GM23338 (cell line): ENCODE measurements at regions not wholly inside any gene's neighbourhood (a gene's known extent, or its start where the extent isn't known, plus 50 kb on each side); places are given as distances from the start of the nearest gene placed in this dataset.

Source experiments
- CREB1 ChIP-seq: fragments of 250-450 bp; sonication (Bioruptor Pico); IDR thresholded peaks from 2 replicates; pipeline ENCODE4 v1.5.0; 2020; ENCODE audit warnings: low read depth, mild to moderate bottlenecking, moderate library complexity
- EZH2phosphoT487 ChIP-seq: fragments of 200-600 bp; sonication (generic); IDR thresholded peaks from one replicate; pipeline ENCODE4 v1.8.1; 2018; ENCODE audit warnings: antibody characterized with exemption; ENCODE audit not compliant: unreplicated experiment
- POLR2AphosphoS5 ChIP-seq: IDR thresholded peaks from 2 replicates; pipeline ENCODE4 v1.6.1; 2016; ENCODE audit warnings: antibody characterized with exemption, low read depth
- STAT1 ChIP-seq: IDR thresholded peaks from one replicate; pipeline ENCODE4 v1.6.1; 2016; ENCODE audit warnings: antibody characterized with exemption; ENCODE audit not compliant: unreplicated experiment
- ZNF114 ChIP-seq: fragments of 250-450 bp; sonication (Bioruptor Pico); IDR thresholded peaks from 2 replicates; pipeline ENCODE4 v1.5.0; 2020; ENCODE audit warnings: mild to moderate bottlenecking, moderate library complexity
- TF ChIP-seq, protein P1 (sequence below): fragments of 250-450 bp; sonication (Bioruptor Pico); IDR thresholded peaks from 2 replicates; pipeline ENCODE4 v1.5.0; 2020; ENCODE audit warnings: mild to moderate bottlenecking, moderate library complexity
- TF ChIP-seq, protein P2 (sequence below): IDR thresholded peaks from one replicate; pipeline ENCODE4 v1.6.1; 2018; ENCODE audit warnings: antibody characterized with exemption; ENCODE audit not compliant: unreplicated experiment

DNA sequence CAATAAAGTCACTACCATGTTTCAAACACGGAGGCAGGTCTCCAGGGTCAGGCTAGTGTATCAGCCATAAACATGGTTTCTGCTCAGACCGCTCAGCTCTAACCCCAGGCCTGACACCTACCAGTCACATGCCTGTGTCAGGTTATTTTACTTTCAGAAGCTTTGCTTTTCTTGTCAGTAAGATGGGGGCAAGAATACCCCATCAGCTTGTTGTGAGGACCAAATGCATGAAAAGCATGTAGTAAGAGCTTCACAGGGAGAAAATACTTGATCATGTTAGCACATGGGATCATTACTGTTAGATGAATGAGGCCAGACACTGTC is 65.2 kb upstream of the PIM1 start (continued):
- TF ChIP-seq, protein P1, sequence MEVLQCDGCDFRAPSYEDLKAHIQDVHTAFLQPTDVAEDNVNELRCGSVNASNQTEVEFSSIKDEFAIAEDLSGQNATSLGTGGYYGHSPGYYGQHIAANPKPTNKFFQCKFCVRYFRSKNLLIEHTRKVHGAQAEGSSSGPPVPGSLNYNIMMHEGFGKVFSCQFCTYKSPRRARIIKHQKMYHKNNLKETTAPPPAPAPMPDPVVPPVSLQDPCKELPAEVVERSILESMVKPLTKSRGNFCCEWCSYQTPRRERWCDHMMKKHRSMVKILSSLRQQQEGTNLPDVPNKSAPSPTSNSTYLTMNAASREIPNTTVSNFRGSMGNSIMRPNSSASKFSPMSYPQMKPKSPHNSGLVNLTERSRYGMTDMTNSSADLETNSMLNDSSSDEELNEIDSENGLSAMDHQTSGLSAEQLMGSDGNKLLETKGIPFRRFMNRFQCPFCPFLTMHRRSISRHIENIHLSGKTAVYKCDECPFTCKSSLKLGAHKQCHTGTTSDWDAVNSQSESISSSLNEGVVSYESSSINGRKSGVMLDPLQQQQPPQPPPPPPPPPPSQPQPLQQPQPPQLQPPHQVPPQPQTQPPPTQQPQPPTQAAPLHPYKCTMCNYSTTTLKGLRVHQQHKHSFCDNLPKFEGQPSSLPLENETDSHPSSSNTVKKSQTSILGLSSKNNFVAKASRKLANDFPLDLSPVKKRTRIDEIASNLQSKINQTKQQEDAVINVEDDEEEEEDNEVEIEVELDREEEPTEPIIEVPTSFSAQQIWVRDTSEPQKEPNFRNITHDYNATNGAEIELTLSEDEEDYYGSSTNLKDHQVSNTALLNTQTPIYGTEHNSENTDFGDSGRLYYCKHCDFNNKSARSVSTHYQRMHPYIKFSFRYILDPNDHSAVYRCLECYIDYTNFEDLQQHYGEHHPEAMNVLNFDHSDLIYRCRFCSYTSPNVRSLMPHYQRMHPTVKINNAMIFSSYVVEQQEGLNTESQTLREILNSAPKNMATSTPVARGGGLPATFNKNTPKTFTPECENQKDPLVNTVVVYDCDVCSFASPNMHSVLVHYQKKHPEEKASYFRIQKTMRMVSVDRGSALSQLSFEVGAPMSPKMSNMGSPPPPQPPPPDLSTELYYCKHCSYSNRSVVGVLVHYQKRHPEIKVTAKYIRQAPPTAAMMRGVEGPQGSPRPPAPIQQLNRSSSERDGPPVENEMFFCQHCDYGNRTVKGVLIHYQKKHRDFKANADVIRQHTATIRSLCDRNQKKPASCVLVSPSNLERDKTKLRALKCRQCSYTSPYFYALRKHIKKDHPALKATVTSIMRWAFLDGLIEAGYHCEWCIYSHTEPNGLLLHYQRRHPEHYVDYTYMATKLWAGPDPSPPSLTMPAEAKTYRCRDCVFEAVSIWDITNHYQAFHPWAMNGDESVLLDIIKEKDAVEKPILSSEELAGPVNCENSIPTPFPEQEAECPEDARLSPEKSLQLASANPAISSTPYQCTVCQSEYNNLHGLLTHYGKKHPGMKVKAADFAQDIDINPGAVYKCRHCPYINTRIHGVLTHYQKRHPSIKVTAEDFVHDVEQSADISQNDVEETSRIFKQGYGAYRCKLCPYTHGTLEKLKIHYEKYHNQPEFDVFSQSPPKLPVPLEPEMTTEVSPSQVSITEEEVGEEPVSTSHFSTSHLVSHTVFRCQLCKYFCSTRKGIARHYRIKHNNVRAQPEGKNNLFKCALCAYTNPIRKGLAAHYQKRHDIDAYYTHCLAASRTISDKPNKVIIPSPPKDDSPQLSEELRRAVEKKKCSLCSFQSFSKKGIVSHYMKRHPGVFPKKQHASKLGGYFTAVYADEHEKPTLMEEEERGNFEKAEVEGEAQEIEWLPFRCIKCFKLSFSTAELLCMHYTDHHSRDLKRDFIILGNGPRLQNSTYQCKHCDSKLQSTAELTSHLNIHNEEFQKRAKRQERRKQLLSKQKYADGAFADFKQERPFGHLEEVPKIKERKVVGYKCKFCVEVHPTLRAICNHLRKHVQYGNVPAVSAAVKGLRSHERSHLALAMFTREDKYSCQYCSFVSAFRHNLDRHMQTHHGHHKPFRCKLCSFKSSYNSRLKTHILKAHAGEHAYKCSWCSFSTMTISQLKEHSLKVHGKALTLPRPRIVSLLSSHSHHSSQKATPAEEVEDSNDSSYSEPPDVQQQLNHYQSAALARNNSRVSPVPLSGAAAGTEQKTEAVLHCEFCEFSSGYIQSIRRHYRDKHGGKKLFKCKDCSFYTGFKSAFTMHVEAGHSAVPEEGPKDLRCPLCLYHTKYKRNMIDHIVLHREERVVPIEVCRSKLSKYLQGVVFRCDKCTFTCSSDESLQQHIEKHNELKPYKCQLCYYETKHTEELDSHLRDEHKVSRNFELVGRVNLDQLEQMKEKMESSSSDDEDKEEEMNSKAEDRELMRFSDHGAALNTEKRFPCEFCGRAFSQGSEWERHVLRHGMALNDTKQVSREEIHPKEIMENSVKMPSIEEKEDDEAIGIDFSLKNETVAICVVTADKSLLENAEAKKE, result no peak
- TF ChIP-seq CREB1 (CRISPR knock-in tag) (no peak), POLR2AphosphoS5 (no peak), EZH2phosphoT487 (no peak), STAT1 (no peak), ZNF114 (CRISPR knock-in tag) (no peak)
- TF ChIP-seq, protein P2, sequence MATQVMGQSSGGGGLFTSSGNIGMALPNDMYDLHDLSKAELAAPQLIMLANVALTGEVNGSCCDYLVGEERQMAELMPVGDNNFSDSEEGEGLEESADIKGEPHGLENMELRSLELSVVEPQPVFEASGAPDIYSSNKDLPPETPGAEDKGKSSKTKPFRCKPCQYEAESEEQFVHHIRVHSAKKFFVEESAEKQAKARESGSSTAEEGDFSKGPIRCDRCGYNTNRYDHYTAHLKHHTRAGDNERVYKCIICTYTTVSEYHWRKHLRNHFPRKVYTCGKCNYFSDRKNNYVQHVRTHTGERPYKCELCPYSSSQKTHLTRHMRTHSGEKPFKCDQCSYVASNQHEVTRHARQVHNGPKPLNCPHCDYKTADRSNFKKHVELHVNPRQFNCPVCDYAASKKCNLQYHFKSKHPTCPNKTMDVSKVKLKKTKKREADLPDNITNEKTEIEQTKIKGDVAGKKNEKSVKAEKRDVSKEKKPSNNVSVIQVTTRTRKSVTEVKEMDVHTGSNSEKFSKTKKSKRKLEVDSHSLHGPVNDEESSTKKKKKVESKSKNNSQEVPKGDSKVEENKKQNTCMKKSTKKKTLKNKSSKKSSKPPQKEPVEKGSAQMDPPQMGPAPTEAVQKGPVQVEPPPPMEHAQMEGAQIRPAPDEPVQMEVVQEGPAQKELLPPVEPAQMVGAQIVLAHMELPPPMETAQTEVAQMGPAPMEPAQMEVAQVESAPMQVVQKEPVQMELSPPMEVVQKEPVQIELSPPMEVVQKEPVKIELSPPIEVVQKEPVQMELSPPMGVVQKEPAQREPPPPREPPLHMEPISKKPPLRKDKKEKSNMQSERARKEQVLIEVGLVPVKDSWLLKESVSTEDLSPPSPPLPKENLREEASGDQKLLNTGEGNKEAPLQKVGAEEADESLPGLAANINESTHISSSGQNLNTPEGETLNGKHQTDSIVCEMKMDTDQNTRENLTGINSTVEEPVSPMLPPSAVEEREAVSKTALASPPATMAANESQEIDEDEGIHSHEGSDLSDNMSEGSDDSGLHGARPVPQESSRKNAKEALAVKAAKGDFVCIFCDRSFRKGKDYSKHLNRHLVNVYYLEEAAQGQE, result no peak
